Stimulated activated CD8-positive, alpha-beta memory T cell treated with anti-CD3 and anti-CD28 coated beads, Interleukin-12 subunit alpha, Interleukin-12 subunit beta, amount 100 ng/mL, for 1 hour (primary cell): ENCODE measurements at regions not wholly inside any gene's neighbourhood (a gene's known extent, or its start where the extent isn't known, plus 50 kb on each side); places are given as distances from the start of the nearest gene placed in this dataset.

Experiments used
- DNase-seq: peaks from one replicate; pipeline ENCODE4 v3.0.0-alpha.2; 2020; ENCODE audit warnings: low read depth

DNA sequence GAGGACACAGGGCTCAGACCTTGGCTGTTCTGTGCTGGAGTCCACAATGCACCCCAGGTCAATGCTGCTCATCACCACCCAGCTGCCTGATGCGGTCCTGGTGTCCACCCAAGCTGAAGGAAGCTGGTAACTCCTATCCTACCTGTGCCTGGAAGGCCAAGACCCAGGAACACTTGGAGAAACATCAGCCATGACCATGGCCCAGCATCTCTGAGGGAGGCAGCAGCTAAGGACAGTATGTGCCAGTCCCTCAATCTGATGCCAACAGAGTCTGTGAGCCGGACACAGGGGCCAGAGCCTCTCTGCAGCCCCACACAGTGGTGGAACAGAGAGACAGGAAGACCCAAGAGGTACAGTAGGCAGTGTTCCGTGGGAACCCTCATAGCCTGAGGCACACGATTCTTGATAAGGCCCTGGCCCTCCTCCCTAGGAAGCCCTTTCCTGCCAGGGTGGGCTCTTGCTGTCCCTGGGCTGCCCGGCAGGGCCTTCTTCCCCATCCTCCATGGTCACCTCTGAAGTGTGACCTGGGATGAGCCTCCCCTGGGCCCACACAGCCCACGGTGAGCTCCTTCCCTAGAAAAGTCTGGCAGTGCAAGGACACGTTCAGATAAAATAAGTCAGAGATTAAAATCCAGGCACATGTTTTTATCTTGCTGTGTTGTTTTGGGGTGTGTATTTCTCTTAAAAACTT lies 170.7 kb downstream of the THBS2 start:
- no peak for DNase-seq

DNA sequence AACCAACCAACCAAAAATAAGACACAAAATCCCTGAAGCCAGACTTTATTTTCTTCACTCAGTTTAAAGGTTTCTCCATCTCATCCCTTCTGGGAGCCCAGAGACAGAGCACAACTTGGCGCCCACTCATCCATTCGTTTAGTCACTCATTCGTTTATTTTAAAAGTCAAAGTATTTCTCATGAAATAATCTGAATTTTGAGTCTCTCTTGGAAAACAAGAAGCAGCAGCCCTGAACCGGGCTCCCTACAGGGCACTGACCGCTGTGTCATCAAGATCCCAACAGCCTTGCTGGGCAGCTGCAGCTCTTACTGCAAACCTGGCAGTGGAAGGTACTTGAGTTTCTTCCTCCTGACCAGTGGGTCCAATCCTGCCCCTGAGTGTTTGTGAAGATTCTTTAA lies 171.6 kb downstream of the THBS2 start:
- no peak for DNase-seq

DNA sequence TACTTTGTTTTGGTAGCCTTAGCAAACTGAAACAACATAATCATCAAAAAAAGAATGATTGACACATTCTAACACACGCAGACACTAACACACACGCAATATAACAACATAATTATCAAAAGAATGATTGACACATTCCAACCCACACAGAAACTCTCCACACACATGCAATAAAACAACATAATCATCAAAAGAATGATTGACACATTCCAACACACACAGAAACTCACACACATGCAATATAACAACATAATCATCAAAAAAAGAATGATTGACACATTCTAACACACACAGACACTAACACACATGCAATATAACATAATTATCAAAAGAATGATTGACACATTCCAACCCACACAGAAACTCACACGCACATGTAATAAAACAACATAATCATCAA lies 172.4 kb downstream of the THBS2 start:
- no peak for DNase-seq

DNA sequence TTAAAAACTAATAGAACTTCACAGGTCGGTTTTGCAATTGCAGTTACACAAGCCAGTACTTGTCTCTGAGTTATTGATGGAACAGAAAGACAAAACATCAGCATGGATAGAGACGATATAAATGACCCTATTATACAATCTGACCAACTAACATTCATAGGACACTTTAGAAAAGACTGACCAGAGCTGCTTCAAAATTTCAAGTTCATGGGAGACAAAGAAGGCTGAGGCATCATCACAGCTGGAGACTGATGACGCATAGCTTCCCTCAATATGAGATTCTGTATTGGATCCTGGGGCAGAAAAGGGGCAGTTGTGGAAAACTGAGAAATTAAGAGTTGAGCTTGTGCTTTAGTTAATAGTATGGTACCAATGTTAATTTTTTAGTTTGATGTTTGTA lies 174.0 kb downstream of the THBS2 start:
- DNase-seq = no peak

DNA sequence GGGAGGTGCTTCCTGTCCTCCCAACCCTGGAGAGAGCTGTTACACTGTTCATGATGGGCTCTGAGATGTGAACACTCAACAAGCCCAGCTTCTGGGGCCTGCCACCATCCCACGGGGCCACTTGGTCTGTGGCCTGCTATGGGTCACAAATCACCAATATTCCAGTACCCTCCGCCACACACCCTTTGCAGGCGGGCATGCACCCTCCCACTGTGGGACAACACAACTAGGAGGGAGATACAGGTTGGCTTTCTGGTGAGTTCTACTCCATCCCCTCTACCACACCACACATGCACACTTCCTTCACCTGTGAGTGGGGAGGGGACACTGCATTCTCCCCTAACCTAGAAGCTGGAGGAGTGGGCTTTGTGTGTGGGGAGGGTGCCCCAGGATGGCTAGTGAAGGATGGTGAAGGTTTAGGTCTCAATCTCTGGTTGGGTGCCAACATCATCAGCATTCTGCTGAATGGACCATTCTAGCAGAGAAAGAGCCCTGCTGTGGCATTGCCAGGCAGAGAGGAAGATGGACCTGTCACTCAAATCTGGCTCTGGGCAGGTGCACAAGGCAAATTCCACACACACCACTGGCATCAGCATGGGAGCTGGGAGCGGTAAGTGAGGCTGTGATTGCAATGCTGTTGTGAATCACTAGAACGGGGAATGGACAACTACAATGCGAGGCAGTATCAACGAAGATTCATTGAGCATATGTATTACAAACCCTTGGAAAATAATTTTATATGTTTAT lies 175.1 kb downstream of the THBS2 start:
- DNase-seq = no peak

DNA sequence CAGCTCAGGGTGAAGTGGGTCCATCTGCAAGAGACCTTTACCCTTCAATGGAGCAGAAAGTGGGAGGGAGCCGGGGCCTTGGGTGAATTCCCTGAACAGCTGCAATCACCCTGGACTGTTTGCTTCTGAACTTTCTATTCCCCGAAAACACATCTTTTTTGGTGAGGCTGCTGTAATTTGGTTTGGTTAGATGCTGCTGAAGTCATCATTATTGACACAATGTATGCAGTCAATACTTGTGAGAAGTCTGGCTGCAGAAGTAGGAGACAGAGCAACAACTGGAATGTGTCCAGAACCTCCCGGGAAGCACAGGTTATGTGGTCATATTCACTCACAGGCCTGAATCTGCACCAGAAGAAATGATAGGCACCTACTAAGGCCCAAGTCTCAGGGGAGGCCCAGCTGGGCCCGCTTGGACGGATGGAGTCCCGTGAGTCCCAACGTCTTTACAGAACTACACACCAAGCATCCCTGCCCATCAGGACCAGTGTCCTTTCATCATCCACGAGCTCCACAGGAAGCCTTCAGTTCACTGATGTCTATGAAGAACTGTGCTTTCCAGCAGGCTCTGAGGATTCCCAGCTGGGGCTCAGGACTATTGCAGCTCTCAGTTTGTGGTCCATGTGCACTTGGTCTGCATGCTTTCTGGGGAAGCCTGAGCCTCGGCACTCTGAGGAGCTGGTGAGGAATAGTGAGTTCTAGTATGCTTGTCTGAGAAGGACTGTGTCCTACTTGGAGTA lies 177.6 kb downstream of the THBS2 start:
- DNase-seq = no peak

DNA sequence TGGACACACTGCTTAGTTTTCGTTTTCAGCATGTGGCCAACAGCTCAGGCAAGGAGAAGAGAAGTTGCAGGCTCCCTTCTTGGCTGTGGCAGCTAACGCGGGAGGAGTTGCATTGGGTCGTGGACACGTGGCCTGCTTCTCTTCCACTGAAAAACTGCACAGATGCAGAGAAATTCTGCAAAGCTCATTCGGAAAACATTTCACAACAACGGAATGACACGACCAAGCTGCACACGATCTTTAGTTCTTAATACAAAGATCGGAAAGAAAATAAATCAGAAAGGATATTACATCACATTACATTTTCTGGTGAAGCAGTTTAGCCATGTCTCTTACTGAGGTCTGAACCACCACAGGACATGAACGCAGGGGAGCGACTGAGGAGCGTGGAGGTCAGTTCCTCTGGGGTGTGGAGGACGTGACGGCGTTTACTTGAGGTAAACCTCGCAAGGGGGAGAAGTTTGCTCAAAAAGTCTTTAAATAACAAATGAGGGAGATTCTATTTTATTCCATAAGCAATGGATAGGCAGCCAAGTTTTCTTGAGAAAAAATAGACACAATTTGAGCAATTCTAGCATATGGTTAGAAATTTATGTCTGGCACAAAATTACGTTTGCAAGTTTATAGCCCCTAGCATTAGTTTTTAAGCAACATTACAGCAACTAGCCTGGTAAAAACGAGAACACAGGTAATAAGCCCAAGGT lies 178.3 kb downstream of the THBS2 start:
- no peak for DNase-seq

DNA sequence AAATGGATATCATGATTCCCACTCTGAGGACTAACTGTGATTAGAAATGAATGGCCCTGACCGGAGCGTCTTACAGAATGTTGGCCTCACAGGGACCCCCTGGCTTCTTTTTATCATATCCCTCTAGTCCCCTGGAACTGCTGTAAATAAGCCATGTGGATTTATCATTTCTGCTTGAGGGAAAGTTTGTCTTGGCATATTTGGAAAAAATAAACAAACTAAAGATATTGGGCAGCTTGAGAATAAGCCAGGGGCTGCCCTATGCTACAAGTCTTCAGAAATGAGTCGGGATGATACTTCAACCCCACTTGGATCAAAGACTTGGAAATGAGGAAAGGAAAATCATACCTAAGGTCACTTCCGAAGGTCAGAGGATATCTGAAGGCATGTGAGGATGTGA lies 179.1 kb downstream of the THBS2 start:
- no peak for DNase-seq

DNA sequence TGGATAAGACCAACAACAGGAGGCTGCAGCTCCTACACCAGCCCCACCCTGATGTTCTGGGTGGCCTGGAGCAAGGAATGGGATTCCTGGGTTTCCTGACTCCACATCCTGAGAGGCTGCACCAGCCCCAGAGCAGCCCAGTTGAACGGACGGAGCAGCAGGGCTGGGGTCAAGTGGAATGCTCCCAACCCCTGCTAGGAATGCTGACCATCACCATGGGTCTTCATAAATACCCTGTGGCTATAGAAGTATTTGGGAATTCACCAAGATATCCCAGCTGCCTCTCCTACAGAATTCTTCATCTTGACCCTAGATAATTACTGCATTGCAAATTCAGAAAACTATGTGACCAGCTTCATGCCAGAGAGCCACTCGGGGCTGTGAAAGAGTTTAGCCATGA lies 180.3 kb downstream of the THBS2 start:
- no peak for DNase-seq

DNA sequence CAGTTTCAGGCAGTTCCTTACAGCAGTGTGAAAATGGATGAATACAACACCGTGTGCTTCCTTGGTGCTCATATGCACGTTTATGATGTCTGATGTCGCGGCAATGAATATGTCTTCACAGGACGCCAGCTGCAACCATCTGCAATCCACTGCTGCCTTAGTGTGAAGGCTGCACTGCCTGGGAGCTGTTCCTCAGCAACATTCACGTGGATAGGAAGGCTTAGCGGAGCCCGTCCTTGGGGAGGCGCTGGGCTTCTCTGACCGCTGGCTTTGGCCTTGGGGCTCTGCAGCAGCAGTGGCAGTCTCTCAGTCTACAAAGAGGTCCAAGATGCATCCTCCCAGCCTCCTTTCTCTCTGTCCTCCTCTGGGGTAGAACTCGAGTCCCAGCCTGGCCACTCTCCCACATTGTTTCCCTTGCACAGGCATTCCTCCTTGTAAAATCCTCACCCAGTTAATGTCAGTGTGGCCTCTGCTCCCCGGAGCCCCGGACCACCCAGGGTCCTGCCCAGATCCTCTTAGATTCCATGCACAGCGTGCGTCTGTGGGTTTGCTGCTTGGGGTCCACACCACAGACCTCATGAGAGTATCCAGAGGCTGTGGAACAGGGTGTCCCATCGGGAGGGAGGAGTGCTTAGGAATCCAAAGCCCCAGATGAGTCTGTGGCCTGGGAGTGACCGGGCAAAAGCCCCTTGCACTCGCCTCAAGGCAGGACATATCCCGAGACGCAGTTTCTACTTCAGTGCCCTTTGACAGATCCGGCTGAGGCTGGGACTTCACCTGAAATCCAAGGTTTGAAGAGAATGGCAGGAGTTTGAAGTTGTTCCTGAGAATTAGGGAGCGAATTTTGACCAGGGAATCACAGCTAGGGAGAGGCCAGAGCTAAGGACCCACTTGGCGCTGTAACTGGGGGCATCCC lies 181.3 kb downstream of the THBS2 start:
- DNase-seq = no peak

DNA sequence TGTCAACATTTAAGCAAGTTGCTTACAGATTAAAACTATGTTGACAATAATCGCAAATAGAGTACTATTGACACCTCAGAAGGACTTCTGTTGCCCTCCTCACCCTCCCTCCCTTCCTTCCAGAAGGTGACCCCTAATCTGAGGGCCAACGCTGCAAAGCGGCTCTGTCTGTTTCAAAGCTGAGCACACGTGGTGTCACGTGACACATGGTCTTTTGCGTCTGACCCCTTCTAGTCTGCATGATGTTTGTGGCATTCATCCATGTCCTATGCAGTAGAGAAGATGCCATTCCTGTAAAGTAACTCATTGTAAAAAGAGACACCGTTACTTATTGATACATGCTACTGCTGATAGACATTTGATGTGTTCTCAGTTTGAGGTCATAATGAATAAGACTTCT lies 182.3 kb downstream of the THBS2 start:
- no peak for DNase-seq

DNA sequence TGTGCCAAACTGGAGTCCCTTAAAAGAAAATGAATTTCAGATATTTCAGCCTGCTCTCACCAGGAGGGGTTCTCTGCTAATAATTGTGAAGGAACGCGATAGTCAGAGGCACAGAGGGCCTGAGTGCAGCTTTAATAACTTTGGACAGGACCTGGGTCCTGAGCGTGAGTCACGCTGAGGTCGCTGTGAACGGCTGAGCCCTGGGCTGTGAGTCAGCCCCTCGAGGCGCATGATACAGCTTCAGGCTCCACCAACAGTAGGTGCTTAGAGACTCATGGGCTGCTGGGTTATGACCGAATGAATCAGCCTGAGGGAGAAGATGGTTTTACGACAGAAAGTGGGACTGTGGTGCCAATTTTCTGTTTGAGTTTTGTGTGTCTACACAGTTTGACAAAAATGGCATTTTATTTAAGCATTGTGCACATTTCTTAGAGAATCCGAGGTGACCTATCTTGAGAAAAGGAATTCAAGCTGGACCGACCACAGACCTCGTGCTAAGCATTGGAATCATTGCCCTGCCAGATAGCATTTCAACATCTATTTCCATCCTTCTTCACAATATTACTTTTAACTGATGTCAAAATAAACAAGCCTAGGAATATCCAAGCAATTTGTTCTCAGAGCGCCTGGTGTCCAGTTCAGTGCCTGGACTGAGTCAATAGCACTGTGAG lies 183.0 kb downstream of the THBS2 start:
- DNase-seq = no peak

DNA sequence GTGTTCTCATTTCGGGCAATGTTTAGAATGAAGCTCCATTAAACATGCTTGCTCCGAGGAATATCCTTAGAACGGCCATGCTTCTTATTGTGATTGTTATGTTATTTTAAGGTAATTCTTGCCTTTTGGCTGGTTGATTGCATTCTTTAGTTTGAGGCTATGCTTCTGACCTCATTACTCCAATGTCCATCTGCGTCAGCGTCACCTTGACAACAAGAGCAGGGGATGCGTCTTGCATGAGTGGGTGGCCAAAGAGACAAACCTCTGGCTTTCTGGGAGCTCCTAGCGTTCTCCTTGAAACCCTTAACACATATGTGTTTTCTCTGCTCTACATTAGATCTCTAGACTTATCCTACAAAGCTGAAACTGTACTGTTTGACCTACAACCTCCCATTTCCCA lies 184.3 kb downstream of the THBS2 start:
- DNase-seq = no peak

DNA sequence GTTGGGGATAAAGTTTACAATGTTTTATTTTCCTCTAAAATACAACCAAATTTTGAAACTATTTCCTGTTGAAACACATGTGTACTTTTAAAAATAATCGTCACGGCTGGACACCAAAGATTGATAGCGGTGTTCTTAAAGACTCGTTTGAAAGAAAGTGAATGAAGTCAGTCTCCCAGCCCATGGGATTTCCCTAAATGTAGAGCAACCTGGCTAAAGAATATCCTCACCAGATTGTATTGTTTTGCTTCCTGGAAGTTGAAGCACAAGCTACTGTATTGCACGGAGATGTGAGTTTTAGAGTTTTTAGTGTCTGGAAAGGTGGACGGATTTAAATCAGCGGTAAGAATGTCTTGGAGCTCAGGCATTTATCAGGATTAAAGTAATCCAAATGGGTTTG lies 189.5 kb downstream of the THBS2 start:
- no peak for DNase-seq

DNA sequence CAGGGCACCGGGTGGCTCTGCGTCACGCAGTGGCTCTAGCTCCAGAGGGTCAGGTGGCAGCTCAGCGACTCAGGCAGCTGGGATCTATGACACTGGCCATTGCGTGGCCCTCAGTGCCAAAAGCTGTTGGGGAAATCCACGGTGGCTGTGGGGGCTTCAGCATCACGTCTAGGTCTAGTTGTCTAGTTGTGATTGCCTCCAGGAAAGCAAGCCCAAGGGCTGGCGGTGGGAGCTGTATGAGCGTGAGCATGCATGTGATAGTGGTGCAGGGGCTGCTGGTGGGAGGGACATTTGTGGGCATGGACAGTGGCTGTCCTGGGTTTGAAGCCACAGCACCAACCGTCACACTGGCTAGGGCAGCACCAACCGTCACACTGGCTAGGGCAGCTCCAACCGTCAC lies 191.4 kb downstream of the THBS2 start:
- no peak for DNase-seq

DNA sequence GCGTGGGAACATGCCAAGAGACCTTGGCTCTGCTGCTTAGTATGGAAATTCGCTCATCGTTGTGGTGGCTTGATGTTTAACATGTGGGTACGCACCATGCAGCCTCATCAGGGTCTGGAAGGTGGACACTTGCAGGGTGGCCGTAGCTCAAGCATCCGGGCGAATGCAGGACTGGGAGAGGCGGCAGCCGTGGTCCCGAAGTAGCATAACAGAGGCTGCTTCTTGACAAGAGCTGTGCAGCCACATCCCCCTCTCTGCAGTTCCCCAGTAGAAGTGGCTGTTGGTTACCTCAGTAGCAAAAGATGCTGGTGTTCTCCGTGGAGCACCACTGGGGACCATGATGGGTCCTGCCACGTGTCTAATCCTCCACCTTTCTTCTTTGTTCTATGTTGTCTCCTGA lies 195.0 kb downstream of the THBS2 start:
- DNase-seq = no peak

DNA sequence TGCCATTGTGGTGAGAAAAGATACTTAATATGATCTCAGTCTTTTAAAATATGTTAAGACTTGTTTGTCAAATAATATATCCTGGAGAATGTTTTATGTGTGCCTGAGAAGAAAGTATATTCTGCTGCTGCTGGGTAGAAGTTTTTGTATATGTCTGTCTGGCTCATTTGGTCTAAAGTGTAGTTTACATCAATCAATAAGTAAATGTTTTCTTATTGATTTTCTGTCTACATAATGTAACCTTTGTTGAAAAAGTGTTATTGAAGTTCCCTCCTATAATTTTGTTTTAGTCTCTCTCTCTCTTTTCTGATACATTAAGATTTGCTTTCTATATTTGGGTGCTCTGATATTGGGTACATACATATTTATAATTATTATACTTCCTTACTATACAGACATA lies 201.2 kb downstream of the THBS2 start:
- no peak for DNase-seq

DNA sequence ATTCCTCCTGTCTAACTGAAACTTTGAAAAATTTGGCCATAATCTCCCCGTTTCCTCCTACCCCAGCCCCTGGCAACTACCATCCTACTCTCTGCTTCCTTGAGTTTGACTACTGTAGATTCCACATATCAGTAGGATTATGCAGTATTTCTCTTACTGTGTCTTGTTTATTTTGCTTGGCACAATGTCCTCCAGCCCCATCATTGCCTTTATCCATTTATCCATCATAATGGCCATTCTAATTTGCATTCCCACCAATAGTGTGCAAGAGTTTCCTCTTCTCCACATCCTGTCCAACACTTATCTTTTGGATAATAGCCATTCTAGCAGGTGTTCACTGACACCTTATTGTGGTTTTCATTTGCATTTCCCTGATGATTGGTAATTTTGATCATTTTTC lies 202.3 kb downstream of the THBS2 start:
- DNase-seq = no peak

DNA sequence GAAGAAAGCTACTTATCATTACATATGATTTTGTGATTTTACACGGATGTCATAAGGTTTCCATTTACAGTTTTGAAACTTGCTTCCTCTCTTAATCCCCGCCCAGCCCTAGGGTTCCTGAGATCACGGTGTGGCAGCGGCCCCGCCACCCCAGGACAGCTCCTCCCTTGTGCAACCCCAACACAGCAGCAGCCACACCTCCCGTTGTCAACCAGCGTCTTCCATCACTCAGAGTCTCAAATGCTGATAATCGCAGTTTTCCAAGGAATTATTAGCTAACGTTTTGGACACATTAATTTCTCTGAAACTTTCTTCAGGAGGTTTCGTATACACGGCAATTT lies 204.8 kb downstream of the THBS2 start:
- no peak for DNase-seq

DNA sequence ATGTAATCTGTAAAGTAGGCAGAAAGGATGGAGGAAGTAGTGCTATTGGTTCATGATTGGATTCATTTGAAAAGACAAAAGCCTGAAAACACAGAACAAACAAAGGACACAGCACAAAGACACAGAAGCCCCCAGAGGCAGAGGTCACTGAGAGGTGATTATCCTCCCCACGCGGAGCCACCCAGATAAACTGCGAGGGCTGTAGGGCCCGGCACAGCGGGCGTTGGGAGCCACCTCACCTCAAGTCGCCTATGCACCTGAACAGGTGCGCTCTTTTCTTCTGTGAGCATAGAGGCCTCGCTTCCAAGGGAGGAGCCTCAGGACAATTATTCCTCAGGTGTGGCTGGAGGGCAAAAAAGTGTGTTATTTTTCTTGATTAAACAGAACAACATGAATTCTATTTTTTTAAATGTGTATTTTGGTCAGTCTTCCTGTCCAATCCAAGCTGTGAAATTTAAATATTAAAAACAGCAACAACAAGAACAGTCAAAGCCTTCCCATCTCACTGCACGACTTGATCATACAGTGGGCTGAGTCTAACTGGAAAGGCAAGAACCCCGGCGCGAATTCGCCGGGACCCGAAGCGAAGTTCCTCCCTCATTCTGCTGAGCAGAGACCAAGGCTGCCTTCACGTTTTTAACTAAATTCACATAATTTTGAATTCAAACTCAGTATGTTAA lies 205.3 kb downstream of the THBS2 start:
- DNase-seq = no peak

DNA sequence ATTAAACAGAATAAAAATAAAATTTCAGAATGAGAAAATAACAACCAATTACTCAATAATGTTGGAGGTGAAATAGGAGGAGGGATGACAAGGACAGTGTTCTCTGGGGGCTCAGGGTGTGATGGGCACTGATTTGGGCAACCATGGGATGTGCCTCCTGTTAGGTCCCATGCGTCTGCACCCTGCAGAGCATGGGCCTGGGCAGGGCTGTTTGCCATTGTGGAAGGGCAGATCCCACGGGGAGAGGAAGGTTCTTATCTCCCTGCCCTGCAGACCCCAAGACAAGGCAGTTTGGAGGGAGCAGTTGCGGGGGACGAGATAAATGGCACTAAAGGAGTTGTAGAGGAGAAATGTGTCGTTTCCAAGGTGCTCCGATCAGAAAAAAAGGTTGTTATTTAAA lies 206.3 kb downstream of the THBS2 start:
- no peak for DNase-seq
